COLO668 (cell line): ENCODE measurements at regions not wholly inside any gene's neighbourhood (a gene's known extent, or its start where the extent isn't known, plus 50 kb on each side); places are given as distances from the start of the nearest gene placed in this dataset.
"Not testable (repeated sequence)": the region's sequence is repeated elsewhere in the genome, so short reads cannot be mapped to it uniquely, and the experiment has no call there.

Experiments
- DNase-seq: peaks from one replicate; lab custom pipeline; 2025; ENCODE audit not compliant: unreplicated experiment; lab: John Stamatoyannopoulos, UW

GRCh38 chr15:20017581-20017980 is 524.0 kb downstream of the GOLGA6L6 start:
- DNase-seq, result not testable (repeated sequence)

GRCh38 chr15:20016941-20017340 is 524.7 kb downstream of the GOLGA6L6 start:
- not testable (repeated sequence) for DNase-seq

- DNase-seq, result not testable (repeated sequence)
These were observed 528.8 kb downstream of the GOLGA6L6 start for GRCh38 chr15:20012837-20013236.

GRCh38 chr15:20010759-20011158 is 530.8 kb downstream of the GOLGA6L6 start:
- DNase-seq, result not testable (repeated sequence)

- not testable (repeated sequence) for DNase-seq
These were observed 532.0 kb downstream of the GOLGA6L6 start for GRCh38 chr15:20009619-20010018.

GRCh38 chr15:20007338-20007737 is 534.3 kb downstream of the GOLGA6L6 start:
- not testable (repeated sequence) for DNase-seq

GRCh38 chr15:20003471-20003870 is 538.1 kb downstream of the GOLGA6L6 start:
- DNase-seq, result not testable (repeated sequence)

GRCh38 chr15:20002560-20002959 is 539.0 kb downstream of the GOLGA6L6 start:
- DNase-seq, result not testable (repeated sequence)

GRCh38 chr15:19996574-19997194 is 544.9 kb downstream of the GOLGA6L6 start:
- not testable (repeated sequence) for DNase-seq

GRCh38 chr15:19995296-19995695 is 546.3 kb downstream of the GOLGA6L6 start:
- not testable (repeated sequence) for DNase-seq

- no peak for DNase-seq
These were observed 549.2 kb downstream of the GOLGA6L6 start for GRCh38 chr15:19992428-19992827.

GRCh38 chr15:19988094-19988660 is 553.4 kb downstream of the GOLGA6L6 start:
- no peak for DNase-seq

- peak; percentile 10 for DNase-seq
These were observed 554.1 kb downstream of the GOLGA6L6 start for GRCh38 chr15:19987389-19988048.

GRCh38 chr15:19984101-19984500 is 557.5 kb downstream of the GOLGA6L6 start:
- no peak for DNase-seq

GRCh38 chr15:19974998-19975397 is 566.6 kb downstream of the GOLGA6L6 start:
- no peak for DNase-seq

- no peak for DNase-seq
These were observed 567.9 kb downstream of the GOLGA6L6 start for GRCh38 chr15:19973718-19974117.

GRCh38 chr15:19972582-19972981 is 569.0 kb downstream of the GOLGA6L6 start:
- DNase-seq, result not testable (repeated sequence)

- not testable (repeated sequence) for DNase-seq
These were observed 576.0 kb downstream of the GOLGA6L6 start for GRCh38 chr15:19965574-19965973.

- not testable (repeated sequence) for DNase-seq
These were observed 577.1 kb downstream of the GOLGA6L6 start for GRCh38 chr15:19964480-19964879.

GRCh38 chr15:19956124-19956796 is 585.3 kb downstream of the GOLGA6L6 start:
- no peak for DNase-seq

- no peak for DNase-seq
These were observed 597.2 kb downstream of the GOLGA6L6 start for GRCh38 chr15:19944261-19944888.
